GM21423 (cell line): ENCODE measurements at regions not wholly inside any gene's neighbourhood (a gene's known extent, or its start where the extent isn't known, plus 50 kb on each side); places are given as distances from the start of the nearest gene placed in this dataset.

Experiments used
- ATAC-seq: cut with Tn5 transposase; IDR thresholded peaks from one replicate; pipeline ENCODE4 v1.9.1; 2021; ENCODE audit warnings: mild to moderate bottlenecking, moderate library complexity; ENCODE audit not compliant: unreplicated experiment

DNA sequence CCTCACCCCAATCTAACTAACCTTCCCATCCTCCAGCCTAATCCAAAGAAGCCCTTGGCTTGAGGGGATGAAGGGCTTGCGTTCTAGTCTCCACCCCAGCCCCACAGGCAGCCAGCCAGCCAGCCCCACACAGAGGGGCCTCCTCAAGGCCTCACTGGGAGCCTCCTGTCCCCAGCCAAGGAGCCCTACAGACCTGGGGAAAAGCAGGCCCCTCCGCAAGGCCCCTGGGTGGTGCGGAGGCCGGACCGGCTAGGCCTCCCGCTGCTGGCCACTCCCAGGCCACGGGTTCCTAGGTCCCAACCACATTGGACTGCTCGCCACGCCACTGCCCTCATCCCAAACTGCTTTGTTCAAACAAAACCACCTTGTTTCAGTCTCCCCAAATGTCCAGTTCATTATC, 78.0 kb downstream of the ZIC5 start:
- ATAC-seq = no peak

DNA sequence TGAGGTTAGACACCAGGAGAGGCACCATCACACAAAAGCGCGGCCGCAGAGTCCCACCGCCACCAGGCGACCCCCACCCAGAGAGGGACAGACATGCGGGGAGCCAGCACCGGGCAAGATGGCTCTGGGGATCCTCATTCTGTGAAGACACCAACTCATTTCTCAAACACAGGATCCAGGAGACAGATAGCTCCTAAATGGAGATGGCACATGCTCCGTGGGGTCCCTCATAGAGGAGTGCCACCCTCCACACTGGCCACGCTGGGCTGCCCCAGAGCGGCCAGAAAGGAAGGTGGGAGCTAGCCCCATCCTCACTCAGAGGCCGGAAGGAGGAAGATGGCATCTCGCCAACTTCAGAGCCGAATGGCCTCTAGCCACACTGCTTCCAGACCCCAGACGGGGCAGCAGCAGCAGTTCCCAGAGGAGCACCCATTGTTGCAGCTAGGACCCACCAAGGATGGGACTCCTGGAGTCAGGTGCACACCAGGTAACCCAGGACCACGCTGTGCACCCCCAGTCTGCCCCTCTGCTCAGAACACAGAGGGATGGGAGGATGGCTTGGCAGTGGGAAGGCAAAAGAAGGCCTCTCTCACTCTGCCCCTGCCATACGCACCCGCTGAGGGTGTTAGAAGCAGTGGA, 78.6 kb downstream of the ZIC5 start:
- ATAC-seq = no peak

DNA sequence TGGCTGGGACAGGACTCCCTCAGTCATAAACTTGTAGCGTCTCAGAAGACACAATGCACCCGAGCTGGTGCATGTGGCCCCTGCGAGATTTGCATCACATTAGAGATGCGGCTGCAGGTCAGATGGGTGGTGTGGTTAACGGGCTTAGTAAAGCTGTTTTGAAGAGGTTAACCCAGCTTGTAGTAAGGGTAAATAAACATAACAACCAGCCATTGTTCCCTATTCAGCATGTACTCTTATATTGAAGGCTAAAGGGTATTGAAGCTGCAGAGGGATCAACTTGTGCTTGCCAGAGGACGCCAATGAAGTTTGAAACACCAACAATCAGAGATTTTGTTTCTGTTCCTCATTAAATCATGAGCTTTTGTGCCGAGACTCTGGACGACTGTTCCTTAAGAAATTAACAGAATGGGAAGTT, 79.4 kb downstream of the ZIC5 start:
- ATAC-seq = no peak

DNA sequence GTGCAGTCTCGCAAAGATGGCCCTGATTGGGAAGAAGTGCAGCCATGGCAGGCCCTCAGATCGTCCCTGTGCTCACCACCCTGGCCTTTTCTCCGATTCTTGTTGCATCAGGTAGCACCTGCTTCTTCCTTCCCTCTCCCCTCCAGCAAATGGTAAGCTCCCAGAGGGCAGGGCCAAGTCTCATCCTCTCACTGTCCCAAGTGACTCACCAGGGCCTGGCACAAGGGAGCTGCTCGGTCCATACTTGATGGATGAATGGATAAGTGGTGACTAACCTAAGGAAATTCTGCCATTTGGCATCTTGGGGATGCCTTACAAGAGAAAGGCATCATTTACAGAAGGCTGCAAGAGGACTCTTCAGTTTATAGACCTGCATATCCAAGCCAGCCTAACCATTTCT, 84.9 kb downstream of the ZIC5 start:
- ATAC-seq = no peak

DNA sequence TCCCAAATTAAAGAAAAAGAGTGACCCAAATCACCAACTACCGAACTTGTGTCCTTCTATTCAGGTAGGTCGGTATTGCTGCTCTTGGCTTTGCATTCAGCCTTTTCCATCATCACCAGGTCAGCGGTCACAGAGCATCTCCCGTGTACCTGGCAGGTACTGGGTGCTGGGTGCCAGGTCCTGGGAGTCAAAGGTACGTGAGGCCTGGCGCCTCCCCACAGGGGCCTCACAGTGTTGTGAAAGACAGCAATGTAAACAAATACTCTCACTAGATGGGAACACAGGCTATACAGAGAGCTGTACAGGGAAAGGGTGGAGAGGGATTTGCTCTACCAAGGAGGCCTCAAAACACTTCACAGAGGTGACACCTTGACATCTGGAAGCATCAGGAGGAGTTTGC, 86.7 kb downstream of the ZIC5 start:
- no peak for ATAC-seq

DNA sequence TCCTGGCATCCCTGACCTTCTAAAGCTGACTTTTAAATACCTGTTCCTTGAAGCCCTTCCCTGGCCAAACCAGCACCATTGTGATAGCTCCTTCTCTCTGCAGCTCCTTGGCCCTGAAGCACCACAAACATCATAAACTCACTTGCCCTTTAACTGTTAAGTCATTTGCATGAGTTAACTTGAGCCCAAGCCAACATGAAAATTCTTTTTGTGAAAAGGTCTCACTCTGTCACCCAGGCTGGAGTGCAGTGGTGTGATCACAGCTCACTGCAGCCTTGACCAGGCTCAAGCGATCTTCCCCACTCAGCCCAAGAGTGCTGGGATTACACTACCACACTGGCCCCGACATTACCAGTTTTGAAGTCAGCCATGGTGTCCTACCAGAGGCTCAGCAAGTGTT, 87.8 kb downstream of the ZIC5 start:
- ATAC-seq = no peak

DNA sequence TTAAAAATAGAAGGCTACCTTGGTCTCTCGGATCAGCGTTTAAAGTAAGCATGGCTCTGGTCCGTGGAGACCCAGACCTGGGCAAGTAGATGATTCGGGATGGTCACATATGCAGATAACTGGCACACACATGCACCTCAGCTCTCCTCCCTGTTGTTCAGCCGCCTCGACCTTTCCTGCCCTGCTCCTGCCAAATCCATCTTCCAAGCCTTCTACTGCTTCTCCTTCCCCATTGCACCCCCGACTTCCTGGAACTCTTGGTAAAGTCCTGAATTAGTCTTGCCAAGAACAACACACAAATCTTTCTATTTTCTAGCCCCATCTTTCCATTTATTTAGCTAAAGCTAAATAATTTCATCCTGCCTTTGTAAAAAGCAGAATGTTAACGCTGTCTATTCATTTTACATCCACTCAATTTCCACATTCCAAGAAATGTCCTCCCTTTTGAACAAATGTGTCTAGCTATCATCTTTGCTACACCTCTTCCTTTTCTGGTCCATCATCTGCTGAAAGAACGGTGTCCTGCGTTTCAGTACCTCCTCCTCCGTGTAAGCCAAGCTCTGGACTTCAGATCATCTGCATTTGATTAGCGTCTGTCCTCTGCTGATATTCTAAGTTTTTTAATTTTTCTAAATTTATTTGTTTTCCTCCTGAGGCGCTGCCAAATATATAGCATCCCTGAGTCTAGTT, 92.5 kb downstream of the ZIC5 start:
- no peak for ATAC-seq

DNA sequence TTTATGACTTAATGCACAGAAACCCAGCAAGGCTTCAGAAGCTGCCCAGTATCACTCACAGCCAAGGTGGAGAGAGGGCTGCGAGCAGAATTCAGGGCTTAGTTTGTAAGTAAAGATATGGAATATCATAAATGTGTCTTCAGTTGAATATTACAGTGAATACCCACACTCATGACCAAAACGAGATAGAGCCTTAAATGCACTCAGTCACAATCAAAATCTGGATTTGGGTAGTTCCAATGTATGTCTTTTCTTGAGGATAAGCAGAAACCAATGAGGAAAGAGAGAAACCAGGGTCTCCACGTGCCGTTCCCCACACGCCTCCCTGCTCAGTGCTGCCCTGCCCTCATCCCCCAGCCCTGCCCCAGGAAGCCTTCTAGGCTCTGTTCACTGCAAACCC, 94.9 kb downstream of the ZIC5 start:
- ATAC-seq = no peak

DNA sequence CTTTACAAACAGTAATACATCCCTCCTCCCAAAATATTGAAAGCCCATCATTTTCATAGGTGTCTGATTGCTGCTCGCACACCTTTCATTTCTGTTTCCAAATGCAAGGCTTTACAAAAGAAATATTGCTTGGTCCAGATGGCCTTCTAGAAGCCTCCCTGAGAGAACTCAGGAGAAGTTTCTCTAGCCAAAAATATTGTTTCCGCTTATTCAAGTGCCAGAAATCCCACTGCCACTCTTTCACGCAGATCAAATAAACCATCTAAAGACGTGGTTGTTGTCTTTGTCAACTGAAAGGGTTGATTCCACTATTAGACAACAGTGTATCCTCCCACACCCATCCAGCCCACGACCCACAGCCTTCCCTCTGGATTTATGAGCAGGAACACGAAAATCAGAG, 96.2 kb downstream of the ZIC5 start:
- no peak for ATAC-seq

DNA sequence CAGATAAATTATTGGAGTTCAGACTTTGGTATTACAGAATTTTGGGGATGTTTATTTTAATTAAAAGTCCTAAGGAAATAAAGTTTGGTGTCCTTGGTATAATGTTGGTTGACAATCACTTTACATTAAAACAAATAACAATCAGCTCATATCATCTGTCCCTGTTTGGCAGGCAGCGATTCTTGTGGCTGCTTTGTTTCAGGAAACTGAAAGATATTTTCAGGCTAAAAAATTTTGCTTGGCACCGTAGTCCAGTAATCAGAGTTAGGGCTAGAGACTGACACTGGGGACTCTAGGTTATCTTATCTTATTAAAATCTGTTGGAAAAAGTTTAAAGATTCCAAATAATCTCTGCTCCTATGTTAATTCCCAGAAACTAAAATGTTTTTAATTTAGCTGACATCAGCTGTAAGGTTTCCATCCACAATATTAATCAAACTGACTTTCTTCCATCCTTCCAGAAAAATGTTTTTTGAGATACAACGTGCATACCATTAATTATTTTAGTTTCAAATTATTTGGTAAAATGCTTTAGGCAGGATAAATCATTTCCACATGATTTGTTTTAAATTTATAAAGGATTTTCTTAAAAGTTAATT, 97.6 kb downstream of the ZIC5 start:
- ATAC-seq = no peak

DNA sequence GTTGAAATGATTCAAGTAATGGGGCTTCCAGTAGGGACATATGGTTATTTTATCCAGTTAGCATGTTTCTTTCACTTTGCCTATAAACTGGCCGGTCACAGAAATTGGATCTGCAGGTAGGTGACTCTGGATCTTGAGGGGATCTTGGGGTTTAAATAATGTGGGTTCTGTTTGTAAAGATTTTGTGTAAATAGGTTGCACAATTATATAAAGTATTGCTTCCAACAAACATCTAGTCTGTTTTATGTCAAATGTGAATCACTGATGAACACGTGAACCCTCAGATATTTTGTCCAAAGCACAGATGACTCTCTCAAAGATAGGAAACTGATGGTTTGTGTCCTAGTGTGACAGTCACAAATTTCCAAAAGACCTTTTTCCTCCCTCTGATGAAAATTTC, 98.4 kb downstream of the ZIC5 start:
- no peak for ATAC-seq

DNA sequence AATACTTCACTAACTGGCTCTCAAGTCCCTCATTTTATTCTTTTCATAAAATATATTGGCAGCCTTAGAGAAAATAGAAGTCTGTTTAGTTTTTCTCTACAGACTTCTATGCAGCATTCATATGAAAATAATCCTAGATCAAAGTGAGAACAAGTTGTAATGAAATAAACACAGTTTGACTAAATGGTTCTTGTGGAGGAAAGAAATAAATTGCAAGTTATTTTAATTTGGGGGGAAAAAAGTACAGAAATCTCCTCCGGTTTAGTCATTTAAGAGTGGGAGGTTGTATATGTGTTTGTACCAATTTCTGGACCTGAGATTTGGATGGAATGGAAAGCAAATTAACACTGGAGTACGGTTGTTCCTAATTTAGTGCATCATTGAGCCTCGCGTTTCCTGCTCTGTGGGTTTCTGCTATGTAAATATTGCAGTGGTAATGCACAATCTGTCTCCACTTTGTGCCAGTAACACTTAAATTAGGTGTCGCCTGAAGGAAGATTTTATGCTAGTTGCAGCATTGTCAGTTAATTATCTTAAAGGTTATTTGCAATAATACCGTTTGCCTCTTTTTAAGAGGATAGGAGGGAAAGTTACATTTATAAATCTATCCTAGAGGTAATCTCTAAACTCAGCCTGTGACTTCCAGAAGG, 100.2 kb downstream of the ZIC5 start:
- ATAC-seq = no peak

DNA sequence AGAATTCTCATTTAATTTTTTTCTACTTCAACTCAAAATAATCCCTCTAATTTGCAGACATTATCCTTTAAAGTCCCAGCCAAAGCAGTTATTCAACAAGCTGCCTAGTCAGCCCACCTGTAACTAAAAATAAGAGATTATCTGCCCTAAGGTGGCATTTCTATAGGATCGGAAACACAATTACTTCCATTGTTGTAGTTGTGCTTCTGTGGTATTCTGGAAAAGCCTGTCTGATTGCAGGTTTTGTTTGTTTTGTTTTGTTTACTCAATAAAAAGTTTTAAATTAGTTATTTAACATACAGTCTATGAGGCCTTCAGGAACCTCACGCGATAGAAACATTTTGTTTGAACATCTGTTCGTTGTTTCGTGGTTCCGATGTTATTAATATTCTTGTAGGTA, 101.0 kb downstream of the ZIC5 start:
- ATAC-seq = no peak

DNA sequence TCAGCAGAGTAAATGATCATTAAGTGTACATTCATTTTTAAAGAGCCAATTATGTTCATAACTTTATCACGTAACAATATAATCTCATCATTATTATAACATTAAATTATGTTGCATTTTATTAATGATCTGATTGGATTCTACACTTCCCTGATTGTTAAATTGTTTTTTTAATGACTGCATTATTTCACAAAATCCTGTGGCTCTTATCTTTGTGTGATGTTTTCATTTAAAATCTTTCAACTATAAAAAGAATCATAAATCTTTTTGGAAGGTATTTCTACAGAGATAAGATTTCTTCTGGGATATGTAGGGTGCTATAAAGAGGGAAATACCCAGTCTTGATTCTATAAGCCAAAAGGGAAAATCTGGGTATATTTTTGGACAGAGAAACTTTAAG, 101.7 kb downstream of the ZIC5 start:
- ATAC-seq = no peak

DNA sequence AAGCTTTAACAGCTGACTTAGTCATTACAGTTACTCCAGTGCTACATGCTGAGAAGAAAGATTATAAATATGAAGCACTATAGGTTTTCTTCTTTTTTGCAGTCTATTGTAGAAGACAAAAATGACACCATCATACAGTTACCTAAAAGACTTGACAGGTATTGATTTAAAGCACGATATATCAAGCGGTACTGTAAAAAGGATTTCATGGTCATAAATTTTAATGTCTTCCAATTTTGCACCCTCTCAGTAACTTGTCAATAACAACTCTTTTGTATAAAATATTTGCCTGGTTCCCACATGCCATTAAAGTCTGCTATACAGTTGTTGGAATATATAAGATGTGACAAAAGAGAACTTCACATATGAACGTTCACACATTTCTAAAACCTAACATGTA, 102.8 kb downstream of the ZIC5 start:
- ATAC-seq = no peak

DNA sequence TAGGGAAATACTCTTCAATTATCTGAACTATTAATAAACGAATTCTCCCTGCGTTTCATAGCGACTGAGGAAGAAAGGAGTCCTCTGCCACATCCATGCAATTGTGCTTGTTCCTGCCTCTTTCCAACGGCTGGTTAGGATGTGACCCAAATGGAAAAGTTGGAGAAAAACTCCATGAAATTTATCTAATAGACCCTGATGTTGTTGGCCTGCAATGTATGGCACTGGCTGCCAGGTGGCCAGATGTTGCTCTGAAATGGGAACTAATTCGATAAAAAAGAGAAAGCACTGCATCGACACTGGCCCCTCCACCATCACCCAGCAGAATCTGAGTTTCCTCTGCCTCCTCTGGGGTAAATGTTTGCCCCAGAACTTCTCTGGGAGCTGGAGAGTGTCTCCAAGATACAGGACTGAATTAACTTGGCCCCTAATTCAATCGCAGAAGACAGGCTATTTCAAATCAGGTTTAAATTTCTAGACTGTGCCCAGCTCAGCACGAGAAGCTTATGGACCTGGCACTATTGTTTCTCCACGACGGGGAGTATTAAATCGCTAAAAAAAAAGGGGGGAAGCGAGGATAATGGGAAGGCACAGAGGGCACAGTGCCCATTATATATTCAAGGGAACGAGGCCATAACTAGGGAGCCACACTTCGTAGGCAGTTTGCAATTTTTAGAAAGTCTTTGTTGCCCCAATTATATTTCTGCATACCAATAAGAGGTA, 103.9 kb downstream of the ZIC5 start:
- ATAC-seq = no peak

DNA sequence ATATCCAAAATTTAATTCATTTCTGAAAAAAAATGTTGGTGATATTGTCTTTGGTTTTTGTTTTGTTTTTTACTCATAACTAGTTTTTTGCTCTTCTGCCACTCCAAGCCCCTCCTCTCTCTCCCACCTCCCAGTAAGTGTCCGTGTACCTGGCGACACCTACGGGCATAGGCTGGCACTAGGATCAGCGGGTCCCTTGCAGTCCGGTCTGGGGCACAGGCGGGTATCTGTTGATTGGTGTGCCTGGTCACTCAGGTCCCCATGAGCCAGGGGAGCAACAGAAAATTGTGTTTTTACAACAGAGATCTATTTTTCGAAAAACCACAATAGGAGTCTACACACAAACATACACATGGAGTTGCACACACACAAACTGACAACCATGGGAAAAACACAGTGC, 104.8 kb downstream of the ZIC5 start:
- ATAC-seq = no peak

DNA sequence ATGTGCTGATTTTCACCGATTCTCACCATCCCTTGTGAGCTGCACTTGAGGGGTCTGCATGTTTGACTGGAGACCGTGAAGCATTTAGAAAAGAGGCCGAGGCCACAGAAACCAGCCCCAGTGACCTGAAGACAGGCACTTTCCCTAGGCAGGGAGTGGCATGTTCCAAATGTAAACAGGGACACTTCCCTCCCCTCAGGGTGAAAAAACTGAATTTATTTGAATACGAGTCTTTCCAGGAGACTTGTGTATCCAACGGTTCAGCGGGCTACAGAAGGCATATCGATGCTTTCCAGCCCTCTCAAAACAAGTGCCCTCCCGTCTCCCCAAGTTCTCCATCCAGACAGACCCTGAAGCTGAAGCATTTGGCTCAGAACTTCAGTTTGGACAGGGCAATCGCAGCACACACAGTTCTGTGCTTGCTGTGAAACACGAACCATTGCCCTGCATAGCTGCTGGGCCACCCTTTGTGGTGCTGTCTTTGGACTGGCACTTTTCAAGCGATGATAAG, 106.1 kb downstream of the ZIC5 start:
- ATAC-seq = no peak

DNA sequence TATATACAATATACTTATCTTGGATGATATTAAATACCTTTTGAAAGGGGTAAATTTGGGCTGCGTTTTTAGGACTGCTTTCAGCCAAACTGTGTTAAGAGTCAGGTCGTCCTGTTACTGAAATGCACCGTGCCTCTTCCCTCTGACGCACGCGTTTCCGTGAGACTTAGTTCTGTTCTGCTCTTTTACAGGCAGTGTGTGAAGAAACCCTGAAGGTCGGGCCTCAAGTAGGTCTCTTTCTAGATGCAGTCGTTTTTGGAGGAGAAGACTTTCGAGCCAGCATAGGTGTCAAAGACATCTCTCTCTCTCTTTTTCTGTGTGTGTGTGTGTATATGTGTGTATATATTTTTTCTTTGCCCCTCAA, 107.0 kb downstream of the ZIC5 start:
- ATAC-seq = no peak

DNA sequence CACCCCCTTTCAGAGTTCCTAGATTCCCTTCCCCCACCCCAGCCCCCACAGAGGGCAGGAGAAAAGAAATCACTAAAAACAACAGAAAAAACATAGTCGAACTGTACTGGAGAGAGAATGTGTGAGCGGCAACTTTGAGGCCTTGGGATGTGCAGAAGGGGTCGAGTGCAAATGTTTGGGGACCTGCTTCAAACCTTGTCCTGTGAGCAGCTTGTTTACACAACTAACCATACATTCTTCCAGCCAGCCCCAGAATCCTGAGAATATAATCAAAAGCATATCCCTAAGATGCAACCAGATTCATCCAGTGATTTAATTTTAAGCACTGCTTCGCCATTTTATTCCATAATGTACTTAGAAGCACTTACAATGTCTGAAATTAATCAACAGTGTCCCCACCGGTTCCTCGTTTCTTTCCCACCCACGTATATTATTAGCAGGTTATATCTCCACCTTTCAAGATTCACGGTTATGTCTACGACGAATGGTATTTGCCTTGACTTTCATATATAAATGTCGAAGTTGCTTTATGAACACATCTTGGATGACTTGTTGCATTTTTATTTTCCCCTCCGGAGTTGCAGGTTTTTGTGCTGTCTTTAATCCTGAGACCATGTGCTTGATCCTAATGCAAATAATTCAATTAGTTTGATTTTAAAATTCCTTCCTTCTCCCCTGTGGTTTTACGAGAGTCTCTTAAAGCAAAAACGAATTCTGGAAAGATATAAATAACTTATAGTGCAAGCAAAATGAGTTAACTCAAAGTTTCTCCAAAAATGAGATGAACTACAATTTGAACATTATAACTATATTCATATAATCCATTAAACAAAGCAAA, 107.6 kb downstream of the ZIC5 start:
- no peak for ATAC-seq
